ENCODE measurements at regions not wholly inside any gene's neighbourhood (a gene's known extent, or its start where the extent isn't known, plus 50 kb on each side); places are given as distances from the start of the nearest gene placed in this dataset.

GRCh38 chr5:56633950-56634349, 181.4 kb upstream of the MAP3K1 start:
- Histone ChIP-seq H3K27me3 (ENCODE audit: control insufficient read depth, insufficient read depth, low read length) (no peaks in the 10 kb centered on the region), H3K9me3 (ENCODE audit: control insufficient read depth, insufficient read depth, low read depth, low read length) (no peaks in the 10 kb centered on the region), H3K4me1 (ENCODE audit: control insufficient read depth, extremely low read depth, insufficient read depth, low read length) (no peaks in the 10 kb centered on the region), H3K4me3 (replicated peaks in 1 of 4; ENCODE audit: control extremely low read depth in 1 of 4, insufficient read depth in 1 of 4, low read depth in 3 of 4, low read length in 4 of 4) (no peak overlapping the region), H2AFZ (ENCODE audit: low read length) (no peak overlapping the region), H3K4me2 (ENCODE audit: extremely low read depth, insufficient read depth, low read length) (no peak overlapping the region), H3K27ac (ENCODE audit: insufficient read depth, low read length) (no peak overlapping the region), H3K9ac (ENCODE audit: insufficient read depth, low read length) (no peak overlapping the region), H3K79me2 (ENCODE audit: control insufficient read depth, insufficient read depth, low read length) (no peaks in the 10 kb centered on the region), H4K20me1 (ENCODE audit: control insufficient read depth, extremely low read depth, insufficient read depth, low read length) (no peaks in the 10 kb centered on the region), H3K36me3 (ENCODE audit: control insufficient read depth, insufficient read depth, low read length) (no peaks in the 10 kb centered on the region)
- TF ChIP-seq EZH2 (IDR thresholded peaks at IDR 0.05; ENCODE audit: low read length, missing control alignments) (no peak), CTCF (conservative IDR thresholded peaks at IDR 0.05 in 1 of 2, IDR thresholded peaks at IDR 0.05 in 1 of 2; ENCODE audit: low read depth in 1 of 2, low read length in 2 of 2) (no peak)
- DNase-seq (ENCODE audit: low read depth in 2 of 2) = no peak

- Histone ChIP-seq H3K36me3 (ENCODE audit: control insufficient read depth, insufficient read depth, low read length) (no peaks in the 10 kb centered on the region), H3K79me2 (ENCODE audit: control insufficient read depth, insufficient read depth, low read length) (no peaks in the 10 kb centered on the region), H3K27me3 (ENCODE audit: control insufficient read depth, insufficient read depth, low read length) (no peaks in the 10 kb centered on the region), H3K4me2 (ENCODE audit: extremely low read depth, insufficient read depth, low read length) (no peak overlapping the region), H3K27ac (ENCODE audit: insufficient read depth, low read length) (no peak overlapping the region), H4K20me1 (ENCODE audit: control insufficient read depth, extremely low read depth, insufficient read depth, low read length) (no peaks in the 10 kb centered on the region), H3K4me3 (replicated peaks in 1 of 4; ENCODE audit: control extremely low read depth in 1 of 4, insufficient read depth in 1 of 4, low read depth in 3 of 4, low read length in 4 of 4) (no peak overlapping the region), H3K9ac (ENCODE audit: insufficient read depth, low read length) (no peak overlapping the region), H3K9me3 (ENCODE audit: control insufficient read depth, insufficient read depth, low read depth, low read length) (no peaks in the 10 kb centered on the region), H3K4me1 (ENCODE audit: control insufficient read depth, extremely low read depth, insufficient read depth, low read length) (no peaks in the 10 kb centered on the region), H2AFZ (ENCODE audit: low read length) (no peak overlapping the region)
- no peak for DNase-seq (ENCODE audit: low read depth in 2 of 2)
- TF ChIP-seq CTCF (conservative IDR thresholded peaks at IDR 0.05 in 1 of 2, IDR thresholded peaks at IDR 0.05 in 1 of 2; ENCODE audit: low read depth in 1 of 2, low read length in 2 of 2) (no peak), EZH2 (IDR thresholded peaks at IDR 0.05; ENCODE audit: low read length, missing control alignments) (no peak)
Measured at GRCh38 chr5:56632939-56633338, 182.4 kb upstream of the MAP3K1 start.

- TF ChIP-seq CTCF (conservative IDR thresholded peaks at IDR 0.05 in 1 of 2, IDR thresholded peaks at IDR 0.05 in 1 of 2; ENCODE audit: low read depth in 1 of 2, low read length in 2 of 2) (no peak), EZH2 (IDR thresholded peaks at IDR 0.05; ENCODE audit: low read length, missing control alignments) (no peak)
- no peak for DNase-seq (ENCODE audit: low read depth in 2 of 2)
- no peaks in the 10 kb centered on the region for H3K36me3 ChIP-seq (ENCODE audit: control insufficient read depth, insufficient read depth, low read length)
- no peaks in the 10 kb centered on the region for H3K4me1 ChIP-seq (ENCODE audit: control insufficient read depth, extremely low read depth, insufficient read depth, low read length)
- no peaks in the 10 kb centered on the region for H3K79me2 ChIP-seq (ENCODE audit: control insufficient read depth, insufficient read depth, low read length)
- H3K27ac ChIP-seq (ENCODE audit: insufficient read depth, low read length) = no peak overlapping the region
- no peaks in the 10 kb centered on the region for H3K27me3 ChIP-seq (ENCODE audit: control insufficient read depth, insufficient read depth, low read length)
- no peak overlapping the region for H3K4me2 ChIP-seq (ENCODE audit: extremely low read depth, insufficient read depth, low read length)
- H3K9ac ChIP-seq (ENCODE audit: insufficient read depth, low read length) = no peak overlapping the region
- H4K20me1 ChIP-seq (ENCODE audit: control insufficient read depth, extremely low read depth, insufficient read depth, low read length) = no peaks in the 10 kb centered on the region
- H3K9me3 ChIP-seq (ENCODE audit: control insufficient read depth, insufficient read depth, low read depth, low read length) = no peaks in the 10 kb centered on the region
- H2AFZ ChIP-seq (ENCODE audit: low read length) = no peak overlapping the region
- H3K4me3 ChIP-seq (replicated peaks in 1 of 4; ENCODE audit: control extremely low read depth in 1 of 4, insufficient read depth in 1 of 4, low read depth in 3 of 4, low read length in 4 of 4) = no peak overlapping the region
Measured at GRCh38 chr5:56632199-56632598, 183.2 kb upstream of the MAP3K1 start.

All from fibroblast of lung (primary cell).